ENCODE measurements at regions not wholly inside any gene's neighbourhood (a gene's known extent, or its start where the extent isn't known, plus 50 kb on each side); places are given as distances from the start of the nearest gene placed in this dataset.

DNA sequence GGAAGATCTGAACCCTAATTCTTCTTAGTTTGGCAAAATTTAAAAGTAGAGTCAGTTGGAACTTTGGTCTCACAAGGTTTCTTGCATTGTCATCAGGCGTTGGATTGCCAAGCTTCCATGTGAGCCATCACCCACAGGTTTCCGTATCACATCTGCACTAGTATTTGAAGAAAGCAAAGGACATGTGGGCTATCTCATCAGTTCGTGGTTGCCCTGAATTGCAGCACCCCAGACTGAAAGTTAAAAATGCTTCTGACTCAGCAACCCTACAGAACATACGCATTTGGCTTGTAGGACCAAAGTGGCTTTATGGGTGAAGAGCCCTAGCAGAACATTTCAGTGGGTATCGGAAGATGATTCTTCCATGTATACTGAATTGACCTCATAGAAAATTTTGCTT is 358.0 kb downstream of the ENC1 start:
- no peaks in the 10 kb centered on the region for H3K36me3 ChIP-seq (ENCODE audit: control insufficient read depth, insufficient read depth, low read length)
- H3K4me3 ChIP-seq (ENCODE audit: insufficient read depth, low read depth, low read length, poor library complexity, severe bottlenecking), result no peak overlapping the region
- H3K4me1 ChIP-seq (ENCODE audit: control insufficient read depth, insufficient read depth, low read length, poor library complexity, severe bottlenecking), result no peaks in the 10 kb centered on the region
- DNase-seq, result no peak
- H3K27ac ChIP-seq (ENCODE audit: insufficient read depth, low read length, poor library complexity, severe bottlenecking), result no peak overlapping the region
- no peaks in the 10 kb centered on the region for H3K9me3 ChIP-seq (ENCODE audit: control insufficient read depth, low read length)
- H3K27me3 ChIP-seq (replicated peaks; ENCODE audit: control insufficient read depth, insufficient read depth, low read length, poor library complexity, severe bottlenecking), result no peaks in the 10 kb centered on the region

DNA sequence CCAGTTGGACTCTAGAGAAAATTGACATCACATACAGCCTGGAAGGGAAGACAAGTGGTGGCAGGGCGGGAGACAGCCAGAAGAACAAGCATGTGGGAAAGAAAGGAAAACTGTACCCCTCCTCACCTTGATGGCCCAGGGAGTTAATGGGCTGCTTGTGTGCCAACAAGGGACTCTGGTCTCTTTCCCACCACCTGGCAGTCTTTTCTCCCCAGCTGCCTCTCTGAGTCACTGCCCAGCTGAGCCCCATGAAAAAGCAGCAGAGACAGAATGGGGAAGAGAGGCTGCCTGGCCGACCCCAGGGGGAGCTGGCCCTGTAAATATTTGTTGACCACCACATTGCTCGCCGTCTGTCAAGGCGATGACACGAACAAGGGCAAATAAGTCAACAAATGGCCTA is 359.4 kb downstream of the ENC1 start:
- no peak for DNase-seq
- no peaks in the 10 kb centered on the region for H3K27me3 ChIP-seq (replicated peaks; ENCODE audit: control insufficient read depth, insufficient read depth, low read length, poor library complexity, severe bottlenecking)
- H3K27ac ChIP-seq (ENCODE audit: insufficient read depth, low read length, poor library complexity, severe bottlenecking), result no peak overlapping the region
- no peak overlapping the region for H3K4me3 ChIP-seq (ENCODE audit: insufficient read depth, low read depth, low read length, poor library complexity, severe bottlenecking)
- no peaks in the 10 kb centered on the region for H3K4me1 ChIP-seq (ENCODE audit: control insufficient read depth, insufficient read depth, low read length, poor library complexity, severe bottlenecking)
- H3K9me3 ChIP-seq (ENCODE audit: control insufficient read depth, low read length), result no peaks in the 10 kb centered on the region
- H3K36me3 ChIP-seq (ENCODE audit: control insufficient read depth, insufficient read depth, low read length), result no peaks in the 10 kb centered on the region

DNA sequence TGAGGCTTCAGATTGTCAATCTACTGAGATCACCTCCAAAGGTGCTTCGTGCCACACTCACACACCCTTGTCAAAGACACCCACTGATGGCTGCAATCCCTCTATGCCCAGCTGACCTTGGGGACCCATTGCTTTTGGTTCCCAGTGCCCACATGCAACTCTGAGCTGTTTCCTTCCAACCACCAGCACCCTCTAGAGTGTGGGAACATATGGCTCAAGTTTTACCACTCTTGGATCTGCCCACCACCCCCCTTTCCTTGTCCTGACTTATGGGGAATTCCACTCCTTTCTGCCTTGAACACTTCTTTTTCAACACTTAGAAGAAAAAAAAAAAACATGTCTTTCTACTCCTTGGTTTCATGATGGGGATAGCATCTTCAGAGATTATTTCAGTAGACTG is 360.2 kb downstream of the ENC1 start:
- no peak for DNase-seq
- H3K27ac ChIP-seq (ENCODE audit: insufficient read depth, low read length, poor library complexity, severe bottlenecking), result no peak overlapping the region
- H3K4me1 ChIP-seq (ENCODE audit: control insufficient read depth, insufficient read depth, low read length, poor library complexity, severe bottlenecking), result no peaks in the 10 kb centered on the region
- H3K36me3 ChIP-seq (ENCODE audit: control insufficient read depth, insufficient read depth, low read length), result no peaks in the 10 kb centered on the region
- H3K4me3 ChIP-seq (ENCODE audit: insufficient read depth, low read depth, low read length, poor library complexity, severe bottlenecking), result no peak overlapping the region
- no peaks in the 10 kb centered on the region for H3K27me3 ChIP-seq (replicated peaks; ENCODE audit: control insufficient read depth, insufficient read depth, low read length, poor library complexity, severe bottlenecking)
- no peaks in the 10 kb centered on the region for H3K9me3 ChIP-seq (ENCODE audit: control insufficient read depth, low read length)

DNA sequence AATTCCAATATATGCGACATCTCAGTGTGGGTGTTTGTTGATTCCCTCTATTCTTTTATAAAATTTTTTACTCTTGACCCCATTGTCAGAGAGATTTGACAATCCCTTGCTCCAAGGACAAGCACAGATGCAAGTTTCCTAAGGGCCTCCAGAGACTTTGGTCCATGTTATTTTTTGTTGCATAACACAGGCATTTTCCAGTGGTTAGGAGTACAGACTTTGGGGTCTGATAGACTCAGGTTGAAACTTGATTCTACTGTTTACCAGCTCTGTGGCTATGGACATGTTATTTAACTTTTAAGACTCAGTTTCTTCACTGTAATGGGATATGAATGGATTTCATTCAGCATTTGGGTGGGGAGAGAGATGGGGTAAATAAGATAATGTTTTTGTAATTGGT is 361.3 kb downstream of the ENC1 start:
- no peaks in the 10 kb centered on the region for H3K4me1 ChIP-seq (ENCODE audit: control insufficient read depth, insufficient read depth, low read length, poor library complexity, severe bottlenecking)

DNA sequence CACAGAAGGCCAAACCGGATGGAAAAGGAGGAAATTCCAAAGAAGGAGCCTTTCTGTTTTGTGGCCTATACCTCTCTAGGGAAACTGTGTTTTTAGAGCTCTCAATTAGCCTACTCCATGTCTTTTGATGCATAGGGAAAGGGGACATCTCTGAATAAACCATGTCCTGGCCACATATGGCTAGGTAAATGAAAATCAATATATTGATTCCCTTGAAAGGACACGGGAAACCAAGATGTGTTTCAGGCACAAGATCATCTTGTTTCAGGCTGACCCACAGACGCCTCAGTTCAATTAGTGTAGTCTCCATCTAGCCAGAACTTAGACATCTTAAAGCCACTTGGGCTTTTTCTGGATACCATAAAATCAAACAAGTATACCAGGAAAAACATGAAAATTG is 363.1 kb downstream of the ENC1 start:
- no peak overlapping the region for H3K4me3 ChIP-seq (ENCODE audit: insufficient read depth, low read depth, low read length, poor library complexity, severe bottlenecking)
- no peaks in the 10 kb centered on the region for H3K27me3 ChIP-seq (replicated peaks; ENCODE audit: control insufficient read depth, insufficient read depth, low read length, poor library complexity, severe bottlenecking)
- H3K9me3 ChIP-seq (ENCODE audit: control insufficient read depth, low read length), result no peaks in the 10 kb centered on the region
- H3K27ac ChIP-seq (ENCODE audit: insufficient read depth, low read length, poor library complexity, severe bottlenecking), result no peak overlapping the region
- H3K4me1 ChIP-seq (ENCODE audit: control insufficient read depth, insufficient read depth, low read length, poor library complexity, severe bottlenecking), result no peaks in the 10 kb centered on the region
- no peak for DNase-seq
- H3K36me3 ChIP-seq (ENCODE audit: control insufficient read depth, insufficient read depth, low read length), result no peaks in the 10 kb centered on the region

More for the DNA sequence above, 361.3 kb downstream of the ENC1 start:
- no peaks in the 10 kb centered on the region for H3K9me3 ChIP-seq (ENCODE audit: control insufficient read depth, low read length)
- no peaks in the 10 kb centered on the region for H3K36me3 ChIP-seq (ENCODE audit: control insufficient read depth, insufficient read depth, low read length)
- H3K4me3 ChIP-seq (ENCODE audit: insufficient read depth, low read depth, low read length, poor library complexity, severe bottlenecking), result no peak overlapping the region
- H3K27me3 ChIP-seq (replicated peaks; ENCODE audit: control insufficient read depth, insufficient read depth, low read length, poor library complexity, severe bottlenecking), result no peaks in the 10 kb centered on the region
- no peak for DNase-seq
- no peak overlapping the region for H3K27ac ChIP-seq (ENCODE audit: insufficient read depth, low read length, poor library complexity, severe bottlenecking)

DNA sequence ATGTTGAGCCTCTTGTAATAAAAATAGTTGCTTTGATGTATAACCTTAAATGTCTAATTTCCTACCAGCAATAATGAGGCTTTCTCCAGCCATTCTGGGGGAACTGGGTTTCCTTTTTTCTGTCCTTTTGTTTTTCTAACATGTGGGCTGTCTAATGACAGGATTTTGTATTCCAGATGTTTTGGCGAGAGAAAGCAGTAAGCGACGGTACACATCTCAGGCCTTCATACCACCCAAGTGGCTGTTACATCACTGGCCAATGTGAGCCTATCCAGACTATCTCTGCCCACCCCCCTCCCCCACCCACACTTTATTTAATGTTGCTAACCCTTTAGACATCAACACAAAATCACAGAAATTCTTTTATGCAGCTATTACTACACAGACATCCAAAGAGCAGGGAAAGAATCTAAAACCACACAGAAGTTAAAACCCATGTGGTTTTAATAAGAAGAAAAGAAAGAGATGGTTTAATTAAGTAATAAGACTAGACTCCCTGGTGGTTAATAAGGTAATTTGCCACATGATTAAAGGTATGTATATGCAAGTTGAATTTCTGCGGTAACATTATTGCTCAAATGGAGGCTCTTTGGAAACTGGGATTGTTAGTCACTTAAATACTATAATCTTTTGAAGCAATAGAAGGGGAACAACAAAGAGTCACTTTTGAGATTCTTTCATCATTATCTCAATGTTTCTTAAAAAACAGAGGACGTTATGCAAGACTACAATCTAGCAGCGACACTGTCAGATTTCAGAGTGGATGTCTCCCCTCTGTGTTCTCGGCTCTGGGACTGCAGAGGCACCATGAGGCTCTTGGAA is 365.1 kb downstream of the ENC1 start:
- H3K36me3 ChIP-seq (ENCODE audit: control insufficient read depth, insufficient read depth, low read length), result no peaks in the 10 kb centered on the region
- H3K4me1 ChIP-seq (ENCODE audit: control insufficient read depth, insufficient read depth, low read length, poor library complexity, severe bottlenecking), result no peaks in the 10 kb centered on the region
- H3K4me3 ChIP-seq (ENCODE audit: insufficient read depth, low read depth, low read length, poor library complexity, severe bottlenecking), result no peak overlapping the region
- no peaks in the 10 kb centered on the region for H3K27me3 ChIP-seq (replicated peaks; ENCODE audit: control insufficient read depth, insufficient read depth, low read length, poor library complexity, severe bottlenecking)
- H3K9me3 ChIP-seq (ENCODE audit: control insufficient read depth, low read length), result no peaks in the 10 kb centered on the region
- H3K27ac ChIP-seq (ENCODE audit: insufficient read depth, low read length, poor library complexity, severe bottlenecking), result no peak overlapping the region
- DNase-seq, result no peak

DNA sequence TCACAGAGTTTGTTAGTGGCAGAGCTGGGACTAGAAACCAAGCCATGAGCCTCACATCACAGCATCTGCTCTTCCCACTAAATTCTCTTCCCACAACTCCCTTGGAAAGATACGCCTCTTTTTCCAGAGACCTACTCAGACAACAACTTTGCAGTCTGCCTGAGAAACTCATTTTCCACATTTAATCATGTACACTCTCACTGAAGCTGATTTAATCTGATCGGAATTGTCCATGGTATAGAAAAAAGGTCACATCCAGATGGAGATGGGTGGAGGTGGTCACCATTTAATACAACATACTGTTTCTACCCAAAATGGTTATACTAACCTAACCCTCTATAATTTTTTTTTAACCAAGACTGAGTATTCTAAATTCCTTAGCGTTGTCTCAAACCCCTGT is 366.2 kb downstream of the ENC1 start:
- no peaks in the 10 kb centered on the region for H3K9me3 ChIP-seq (ENCODE audit: control insufficient read depth, low read length)
- DNase-seq, result no peak
- no peaks in the 10 kb centered on the region for H3K27me3 ChIP-seq (replicated peaks; ENCODE audit: control insufficient read depth, insufficient read depth, low read length, poor library complexity, severe bottlenecking)
- no peak overlapping the region for H3K4me3 ChIP-seq (ENCODE audit: insufficient read depth, low read depth, low read length, poor library complexity, severe bottlenecking)
- H3K27ac ChIP-seq (ENCODE audit: insufficient read depth, low read length, poor library complexity, severe bottlenecking), result no peak overlapping the region
- H3K36me3 ChIP-seq (ENCODE audit: control insufficient read depth, insufficient read depth, low read length), result no peaks in the 10 kb centered on the region
- H3K4me1 ChIP-seq (ENCODE audit: control insufficient read depth, insufficient read depth, low read length, poor library complexity, severe bottlenecking), result no peaks in the 10 kb centered on the region

DNA sequence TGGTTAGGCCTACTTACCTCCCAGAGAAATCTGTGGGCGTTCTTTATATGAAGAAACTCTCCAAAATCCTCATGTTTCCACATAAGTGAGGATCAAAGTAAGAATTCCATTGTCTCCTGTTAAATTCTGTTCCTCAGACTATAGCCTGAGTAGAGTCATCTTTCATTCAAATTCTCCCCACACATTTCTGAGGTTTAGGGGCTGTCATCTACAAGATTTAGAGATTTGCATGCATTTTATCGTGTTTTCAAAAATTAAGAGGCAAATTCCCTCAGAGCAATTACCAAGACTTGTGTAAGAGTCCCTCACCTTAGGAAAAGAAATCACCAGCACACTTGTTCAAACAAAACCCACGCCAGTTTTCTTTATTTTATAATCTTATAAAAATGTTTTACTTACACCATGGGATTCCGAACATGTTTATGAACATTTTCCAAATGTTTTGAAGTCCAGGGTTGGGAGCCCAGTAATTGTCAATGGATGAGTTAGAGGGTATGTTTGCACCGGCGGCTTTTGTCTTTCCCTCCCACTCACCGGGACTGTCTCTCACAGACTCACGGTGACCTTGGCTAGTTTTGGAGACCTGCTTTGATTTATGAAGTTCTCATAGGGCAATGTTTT is 367.6 kb downstream of the ENC1 start:
- no peak for DNase-seq

DNA sequence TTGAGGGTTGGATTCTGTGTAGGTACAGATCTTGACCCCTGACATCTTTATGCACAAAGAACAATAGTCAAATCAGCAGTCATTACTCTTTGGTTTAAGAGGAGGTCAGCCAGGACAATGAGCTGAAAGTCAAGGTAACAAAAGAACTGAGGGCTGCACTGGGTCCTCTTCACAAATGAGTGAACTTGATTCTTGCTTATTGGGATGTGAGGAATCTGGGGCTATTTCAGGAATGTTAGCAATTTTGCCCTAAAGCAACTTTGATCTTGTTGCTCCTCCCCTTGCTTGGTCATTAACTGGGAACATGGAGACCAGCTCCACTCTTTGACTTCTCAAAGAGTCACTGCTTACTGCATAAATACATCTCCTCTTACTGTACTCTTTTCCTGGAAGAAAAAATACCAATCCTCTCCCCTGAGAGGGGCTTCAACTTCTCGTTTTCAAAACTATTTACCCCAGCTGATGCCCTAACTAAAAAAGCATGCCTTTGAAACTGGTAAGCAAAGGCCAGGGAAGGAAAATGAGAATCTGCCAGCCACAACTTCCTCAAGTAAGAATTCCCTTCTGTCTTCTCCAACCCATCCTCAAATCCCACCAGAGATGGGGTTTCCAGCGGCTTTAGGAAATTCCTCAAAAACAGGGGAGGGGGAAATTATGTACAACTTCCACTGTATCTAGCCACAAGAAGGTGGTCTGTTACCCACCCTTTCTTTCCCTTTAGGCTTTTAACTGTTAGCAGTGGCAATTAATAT is 368.3 kb downstream of the ENC1 start:
- no peak for DNase-seq
- H3K4me3 ChIP-seq (ENCODE audit: insufficient read depth, low read depth, low read length, poor library complexity, severe bottlenecking), result no peak overlapping the region
- H3K27me3 ChIP-seq (replicated peaks; ENCODE audit: control insufficient read depth, insufficient read depth, low read length, poor library complexity, severe bottlenecking), result no peaks in the 10 kb centered on the region
- no peaks in the 10 kb centered on the region for H3K9me3 ChIP-seq (ENCODE audit: control insufficient read depth, low read length)
- H3K4me1 ChIP-seq (ENCODE audit: control insufficient read depth, insufficient read depth, low read length, poor library complexity, severe bottlenecking), result no peaks in the 10 kb centered on the region
- no peaks in the 10 kb centered on the region for H3K36me3 ChIP-seq (ENCODE audit: control insufficient read depth, insufficient read depth, low read length)
- H3K27ac ChIP-seq (ENCODE audit: insufficient read depth, low read length, poor library complexity, severe bottlenecking), result no peak overlapping the region

More for the DNA sequence above, 367.6 kb downstream of the ENC1 start:
- Histone ChIP-seq H3K9me3 (ENCODE audit: control insufficient read depth, low read length) (no peaks in the 10 kb centered on the region), H3K36me3 (ENCODE audit: control insufficient read depth, insufficient read depth, low read length) (no peaks in the 10 kb centered on the region), H3K4me3 (ENCODE audit: insufficient read depth, low read depth, low read length, poor library complexity, severe bottlenecking) (no peak overlapping the region), H3K27ac (ENCODE audit: insufficient read depth, low read length, poor library complexity, severe bottlenecking) (no peak overlapping the region), H3K4me1 (ENCODE audit: control insufficient read depth, insufficient read depth, low read length, poor library complexity, severe bottlenecking) (no peaks in the 10 kb centered on the region), H3K27me3 (replicated peaks; ENCODE audit: control insufficient read depth, insufficient read depth, low read length, poor library complexity, severe bottlenecking) (no peaks in the 10 kb centered on the region)

DNA sequence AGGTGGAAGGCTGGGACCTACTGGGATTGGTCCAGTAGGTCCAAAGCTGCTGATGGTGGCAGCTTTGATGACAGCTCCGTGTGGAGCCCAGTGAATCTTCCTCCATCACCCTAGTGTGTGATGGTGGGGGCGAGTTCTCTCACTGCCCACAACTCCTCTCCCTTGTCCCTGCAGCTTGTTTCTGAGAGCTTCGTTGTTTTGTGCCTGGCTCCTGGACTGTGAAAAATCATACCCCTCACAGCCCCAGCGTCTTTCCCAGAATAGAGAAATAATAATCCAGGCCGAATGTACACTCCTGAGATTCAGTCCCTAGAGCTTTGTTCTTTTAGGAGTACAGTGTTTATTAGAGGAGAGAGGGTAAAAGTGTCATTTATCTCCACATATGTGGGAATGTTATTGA is 372.2 kb downstream of the ENC1 start:
- DNase-seq, result no peak
- Histone ChIP-seq H3K4me1 (ENCODE audit: control insufficient read depth, insufficient read depth, low read length, poor library complexity, severe bottlenecking) (no peaks in the 10 kb centered on the region), H3K9me3 (ENCODE audit: control insufficient read depth, low read length) (no peaks in the 10 kb centered on the region), H3K27me3 (replicated peaks; ENCODE audit: control insufficient read depth, insufficient read depth, low read length, poor library complexity, severe bottlenecking) (no peaks in the 10 kb centered on the region), H3K36me3 (ENCODE audit: control insufficient read depth, insufficient read depth, low read length) (no peaks in the 10 kb centered on the region), H3K27ac (ENCODE audit: insufficient read depth, low read length, poor library complexity, severe bottlenecking) (no peak overlapping the region), H3K4me3 (ENCODE audit: insufficient read depth, low read depth, low read length, poor library complexity, severe bottlenecking) (no peak overlapping the region)

All from effector memory CD4-positive, alpha-beta T cell (primary cell).